ENCODE measurements at regions not wholly inside any gene's neighbourhood (a gene's known extent, or its start where the extent isn't known, plus 50 kb on each side); places are given as distances from the start of the nearest gene placed in this dataset.

DNA sequence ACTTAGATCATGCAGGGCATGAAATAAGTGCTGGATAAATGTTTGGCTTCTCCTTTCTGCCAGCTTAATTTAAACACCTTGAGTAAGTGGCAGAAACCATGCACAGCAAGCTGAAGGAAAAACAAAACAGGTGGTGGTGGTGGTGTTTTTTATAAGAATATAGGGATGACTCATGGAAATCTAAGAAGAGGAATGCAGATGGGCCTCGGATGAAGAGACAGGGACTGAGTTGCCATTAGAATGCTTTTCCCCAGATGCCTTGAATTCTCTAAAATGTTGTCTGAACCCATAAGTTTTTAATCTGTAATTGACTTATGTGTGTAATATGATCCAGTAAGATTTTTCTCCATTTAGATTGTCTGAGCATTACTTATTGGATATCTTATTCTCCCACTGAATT, 93.1 kb upstream of the ZDHHC17 start (continued):
- TF ChIP-seq EP300 (IDR thresholded peaks at IDR 0.05; ENCODE audit: borderline replicate concordance in 1 of 2, low read depth in 2 of 2, low read length in 2 of 2) (no peak), SIRT6 (IDR thresholded peaks at IDR 0.05; ENCODE audit: low read length) (no peak), RFX5 (IDR thresholded peaks at IDR 0.05; ENCODE audit: borderline replicate concordance, low read depth, low read length) (no peak), SAP30 (IDR thresholded peaks at IDR 0.05; ENCODE audit: insufficient read depth, insufficient replicate concordance, low read length) (no peak), SUZ12 (IDR thresholded peaks at IDR 0.05; ENCODE audit: low read length) (no peak), NANOG (IDR thresholded peaks at IDR 0.05; ENCODE audit: insufficient read depth, low read depth, low read length, poor library complexity, severe bottlenecking) (no peak), RNF2 (IDR thresholded peaks at IDR 0.05; ENCODE audit: borderline replicate concordance, low read depth, low read length, missing control alignments, poor library complexity, severe bottlenecking) (no peak)

Measured in H1 (cell line).